H1 (cell line): ENCODE measurements at regions not wholly inside any gene's neighbourhood (a gene's known extent, or its start where the extent isn't known, plus 50 kb on each side); places are given as distances from the start of the nearest gene placed in this dataset.

Experiments
- CTCF ChIA-PET: fragments of 300-600 bp; sonication (Branson Sonifier 250); formaldehyde crosslinking; loops from one replicate; lab custom pipeline; 2021; ENCODE audit not compliant: partially characterized antibody; lab: Charles Lee
- POLR2A ChIA-PET: fragments of 300-600 bp; sonication (Branson Sonifier 250); formaldehyde crosslinking; loops from one replicate; lab custom pipeline; 2021; ENCODE audit warnings: inconsistent platforms; ENCODE audit not compliant: partially characterized antibody; lab: Charles Lee
- DNase-seq, 2 experiments: peaks; one replicate each; pipeline versions ENCODE4 v3.0.0 to v3.0.0-alpha.2; 2010 to 2022; ENCODE audit warnings: low spot score in 2 of 2, low read depth in 1 of 2, mixed read lengths in 1 of 2
- FAIRE-seq: peaks from 2 replicates; lab custom pipeline; 2011; peaks lifted over from hg19 to GRCh38; lab: Jason Lieb, UNC
- H2AFZ ChIP-seq: 2 replicates; pipeline ENCODE4 v1.8.1; 2012; ENCODE audit warnings: low read length, inconsistent platforms
- H2AK5ac ChIP-seq: 2 replicates; pipeline ENCODE4 v1.6.1; 2013; ENCODE audit warnings: low read depth, low read length
- H2BK120ac ChIP-seq: replicated peaks from 2 replicates; pipeline ENCODE3; 2013; ENCODE audit warnings: low read depth, low read length, inconsistent platforms
- H2BK12ac ChIP-seq: 2 replicates; pipeline ENCODE4 v1.6.1; 2013; ENCODE audit warnings: low read depth, low read length
- H2BK15ac ChIP-seq: 2 replicates; pipeline ENCODE4 v1.6.1; 2013; ENCODE audit warnings: low read length
- H2BK20ac ChIP-seq: 2 replicates; pipeline ENCODE4 v1.6.1; 2013; ENCODE audit warnings: low read length
- H2BK5ac ChIP-seq: 2 replicates; pipeline ENCODE4 v1.6.1; 2013; ENCODE audit warnings: low read depth, low read length
- H3K14ac ChIP-seq: 2 replicates; pipeline ENCODE4 v1.6.1; 2013; ENCODE audit warnings: inconsistent platforms; ENCODE audit not compliant: insufficient read length
- H3K18ac ChIP-seq: 2 replicates; pipeline ENCODE4 v1.6.1; 2013; ENCODE audit warnings: low read length; ENCODE audit errors: extremely low read depth
- H3K23ac ChIP-seq: 2 replicates; pipeline ENCODE4 v1.6.1; 2013; ENCODE audit warnings: inconsistent platforms; ENCODE audit not compliant: insufficient read length
- H3K23me2 ChIP-seq: 2 replicates; pipeline ENCODE4 v1.6.1; 2013; ENCODE audit warnings: low read depth, low read length
- H3K27ac ChIP-seq: 2 replicates; pipeline ENCODE4 v1.6.1; 2011; ENCODE audit warnings: low read depth, low read length, inconsistent platforms
- H3K27me3 ChIP-seq, 4 experiments: replicated peaks in 1 of 4; 1 replicate in 1 of 4; 2 replicates in 3 of 4; pipeline versions ENCODE4 v1.6.1 to v1.8.1; 2011 to 2013; ENCODE audit warnings: low read length in 3 of 4, mild to moderate bottlenecking in 3 of 4, inconsistent platforms in 2 of 4, mixed read lengths in 2 of 4, moderate library complexity in 1 of 4; ENCODE audit not compliant: control insufficient read depth in 3 of 4, insufficient read depth in 3 of 4; ENCODE audit errors: extremely low read depth in 1 of 4
- H3K36me3 ChIP-seq, 4 experiments: 2 replicates each; pipeline versions ENCODE4 v1.6.1 to v1.8.1; 2011 to 2013; ENCODE audit warnings: mild to moderate bottlenecking in 4 of 4, low read length in 3 of 4, moderate library complexity in 2 of 4, control low read depth in 1 of 4, inconsistent platforms in 1 of 4; ENCODE audit not compliant: insufficient read depth in 4 of 4, control insufficient read depth in 2 of 4
- H3K4ac ChIP-seq: replicated peaks from 2 replicates; pipeline ENCODE3; 2013; ENCODE audit warnings: low read length, low read depth, mixed read lengths, inconsistent platforms; ENCODE audit not compliant: insufficient read length
- H3K4me1 ChIP-seq, 4 experiments: replicated peaks in 1 of 4; 1 replicate in 1 of 4; 2 replicates in 3 of 4; pipeline versions ENCODE4 v1.6.1 to v1.8.1; 2011 to 2013; ENCODE audit warnings: low read length in 3 of 4, inconsistent platforms in 2 of 4, mixed read lengths in 1 of 4; ENCODE audit not compliant: insufficient read depth in 4 of 4, control insufficient read depth in 3 of 4
- H3K4me2 ChIP-seq, 2 experiments: 2 replicates each; pipeline versions ENCODE4 v1.6.1 to v1.8.1; 2011 to 2013; ENCODE audit warnings: low read depth in 2 of 2, low read length in 2 of 2, control low read depth in 1 of 2, inconsistent platforms in 1 of 2, mild to moderate bottlenecking in 1 of 2; ENCODE audit not compliant: insufficient read depth in 1 of 2
- H3K4me3 ChIP-seq, 4 experiments: fragments of 200-600, 300-600 bp in 1 of 4; sonication (generic), shearing (Covaris generic), sonication (Bioruptor Twin) in 1 of 4; 2 replicates each; pipeline versions ENCODE4 v1.5.1 to v1.8.1; 2011 to 2016; ENCODE audit warnings: low read length in 4 of 4, low read depth in 3 of 4, control low read depth in 2 of 4, inconsistent platforms in 2 of 4, mild to moderate bottlenecking in 2 of 4, mixed read lengths in 1 of 4, moderate library complexity in 1 of 4; ENCODE audit not compliant: insufficient read depth in 2 of 4; ENCODE audit errors: extremely low read depth in 1 of 4
- H3K56ac ChIP-seq: replicated peaks from 2 replicates; pipeline ENCODE3; 2013; ENCODE audit warnings: low read depth, mild to moderate bottlenecking, mixed read lengths, low read length, inconsistent platforms; ENCODE audit not compliant: insufficient read length
- H3K79me1 ChIP-seq: 2 replicates; pipeline ENCODE4 v1.6.1; 2013; ENCODE audit warnings: low read depth, low read length, control low read depth
- H3K79me2 ChIP-seq, 2 experiments: 2 replicates each; pipeline versions ENCODE4 v1.6.1 to v1.8.1; 2012 to 2013; ENCODE audit warnings: low read length in 2 of 2, mild to moderate bottlenecking in 2 of 2, inconsistent platforms in 1 of 2; ENCODE audit not compliant: insufficient read depth in 2 of 2, control insufficient read depth in 1 of 2
- H3K9ac ChIP-seq, 4 experiments: replicated peaks in 1 of 4; 1 replicate in 1 of 4; 2 replicates in 3 of 4; pipeline versions ENCODE4 v1.6.1 to v1.8.1; 2011 to 2013; ENCODE audit warnings: low read depth in 3 of 4, low read length in 3 of 4, control low read depth in 2 of 4, mild to moderate bottlenecking in 2 of 4, moderate library complexity in 2 of 4, inconsistent platforms in 1 of 4; ENCODE audit errors: extremely low read depth in 1 of 4
- H3K9me3 ChIP-seq, 2 experiments: 2 replicates each; pipeline versions ENCODE4 v1.6.1 to v1.8.1; 2012 to 2013; ENCODE audit warnings: mild to moderate bottlenecking in 2 of 2, moderate library complexity in 2 of 2, control low read depth in 1 of 2, inconsistent platforms in 1 of 2, low read depth in 1 of 2, low read length in 1 of 2, mixed read lengths in 1 of 2; ENCODE audit not compliant: insufficient read depth in 2 of 2
- H4K20me1 ChIP-seq, 2 experiments: replicated peaks in 1 of 2; 2 replicates each; pipeline versions ENCODE3 to v1.8.1; 2011 to 2013; ENCODE audit warnings: inconsistent platforms in 2 of 2, low read length in 2 of 2, mild to moderate bottlenecking in 1 of 2; ENCODE audit not compliant: insufficient read depth in 2 of 2, control insufficient read depth in 1 of 2
- H4K5ac ChIP-seq: 2 replicates; pipeline ENCODE4 v1.6.1; 2013; ENCODE audit warnings: low read length, low read depth, mixed read lengths, inconsistent platforms; ENCODE audit not compliant: insufficient read length
- H4K8ac ChIP-seq: 2 replicates; pipeline ENCODE4 v1.8.0; 2013; ENCODE audit warnings: mild to moderate bottlenecking, moderate library complexity, low read length, inconsistent platforms; ENCODE audit not compliant: insufficient read depth; ENCODE audit errors: extremely low read depth
- H4K91ac ChIP-seq: replicated peaks from 2 replicates; pipeline ENCODE3; 2013; ENCODE audit warnings: low read length, mixed read lengths, inconsistent platforms; ENCODE audit not compliant: insufficient read length
- BACH1 ChIP-seq: IDR thresholded peaks from 2 replicates; pipeline ENCODE4 v1.6.1; 2012; ENCODE audit warnings: low read length, improper control_type of control experiment
- CEBPB ChIP-seq: IDR thresholded peaks from 2 replicates; pipeline ENCODE4 v1.6.1; 2012; ENCODE audit warnings: low read depth, low read length
- CHD1 ChIP-seq: IDR thresholded peaks from 2 replicates; pipeline ENCODE4 v1.6.1; 2012; ENCODE audit warnings: low read depth, low read length, improper control_type of control experiment
- JUN ChIP-seq: IDR thresholded peaks from 2 replicates; pipeline ENCODE4 v1.6.1; 2011; ENCODE audit warnings: low read depth, mild to moderate bottlenecking, improper control_type of control experiment, low read length
- KDM1A ChIP-seq: fragments of 200-600, 300-600 bp; sonication (generic); IDR thresholded peaks from 2 replicates; pipeline ENCODE4 v1.7.1; 2016; ENCODE audit warnings: mild to moderate bottlenecking, low read length, borderline replicate concordance
- SP4 ChIP-seq: IDR thresholded peaks from 2 replicates; pipeline ENCODE4 v1.6.1; 2012; ENCODE audit warnings: low read length, inconsistent platforms
- WGBS, 2 experiments: shearing (Covaris generic) in 1 of 2; methylation state at CpG; one replicate each; pipeline versions ENCODE4 v1.1.6 to v1.1.7; 2013 to 2015; ENCODE audit warnings: low lambda C conversion rate in 2 of 2, mixed read lengths in 2 of 2, inconsistent platforms in 1 of 2, low coverage in 1 of 2, missing lambda C conversion rate in 1 of 2; ENCODE audit not compliant: insufficient replicate concordance in 2 of 2, insufficient coverage in 1 of 2, insufficient read length in 1 of 2; ENCODE audit errors: extremely low coverage in 1 of 2, missing lambda C conversion rate in 1 of 2; 5-methylcytosine and 5-hydroxymethylcytosine counted together

GRCh38 chr6:9496837-9497236 is 918.0 kb downstream of the TFAP2A start:
- WGBS, 2 experiments, result 91% methylated on average over 6 of the region's 6 CpGs; no CpG with 5 or more reads in 1 of the 2 experiments
- H3K9ac ChIP-seq, result no peak overlapping the region
- no peak overlapping the region for H4K8ac ChIP-seq
- H4K91ac ChIP-seq, result no peak overlapping the region
- no peak overlapping the region for H2AFZ ChIP-seq
- H3K18ac ChIP-seq, result no peak overlapping the region
- H3K27ac ChIP-seq, result no peak overlapping the region
- H3K4me1 ChIP-seq, result no peaks in the 10 kb centered on the region
- no peaks in the 10 kb centered on the region for H4K20me1 ChIP-seq
- no peak overlapping the region for H4K5ac ChIP-seq
- no peak overlapping the region for H2AK5ac ChIP-seq
- no peak overlapping the region for H2BK20ac ChIP-seq
- H3K23me2 ChIP-seq, result no peaks in the 10 kb centered on the region
- H3K27me3 ChIP-seq, result no peaks in the 10 kb centered on the region
- H3K79me2 ChIP-seq, result no peaks in the 10 kb centered on the region
- no peak overlapping the region for H3K23ac ChIP-seq
- no peak overlapping the region for H3K4me3 ChIP-seq
- no peaks in the 10 kb centered on the region; a peak in 2 of 4 replicates for H3K9me3 ChIP-seq
- H2BK120ac ChIP-seq, result no peak overlapping the region
- TF ChIP-seq SP4 (no peak), BACH1 (no peak), KDM1A (no peak), CHD1 (no peak), JUN (no peak), CEBPB (no peak)
- ChIA-PET POLR2A (no interaction called here), CTCF (no interaction called here)
- H2BK12ac ChIP-seq, result no peak overlapping the region
- FAIRE-seq (no peak), DNase-seq (no peak)
- no peak overlapping the region for H3K56ac ChIP-seq
- no peak overlapping the region for H3K4me2 ChIP-seq
- H2BK5ac ChIP-seq, result no peak overlapping the region
- no peak overlapping the region for H2BK15ac ChIP-seq
- H3K36me3 ChIP-seq, result no peaks in the 10 kb centered on the region
- H3K14ac ChIP-seq, result no peak overlapping the region
- H3K79me1 ChIP-seq, result no peaks in the 10 kb centered on the region
- no peak overlapping the region for H3K4ac ChIP-seq
